ENCODE measurements at regions not wholly inside any gene's neighbourhood (a gene's known extent, or its start where the extent isn't known, plus 50 kb on each side); places are given as distances from the start of the nearest gene placed in this dataset.

- no peaks in the 10 kb centered on the region for H3K9me3 ChIP-seq
- peaks cover 0 to 52% (median 46%) of the 10 kb centered on the region in 4 donors for H3K4me1 ChIP-seq
- no peaks in the 10 kb centered on the region for H3K27me3 ChIP-seq
- H3K36me3 ChIP-seq, result no peaks in the 10 kb centered on the region
- no peak overlapping the region for H3K4me3 ChIP-seq
- TF ChIP-seq POLR2AphosphoS5 (IDR thresholded peaks at IDR 0.05), result no peak
- TF ChIP-seq, protein P1, sequence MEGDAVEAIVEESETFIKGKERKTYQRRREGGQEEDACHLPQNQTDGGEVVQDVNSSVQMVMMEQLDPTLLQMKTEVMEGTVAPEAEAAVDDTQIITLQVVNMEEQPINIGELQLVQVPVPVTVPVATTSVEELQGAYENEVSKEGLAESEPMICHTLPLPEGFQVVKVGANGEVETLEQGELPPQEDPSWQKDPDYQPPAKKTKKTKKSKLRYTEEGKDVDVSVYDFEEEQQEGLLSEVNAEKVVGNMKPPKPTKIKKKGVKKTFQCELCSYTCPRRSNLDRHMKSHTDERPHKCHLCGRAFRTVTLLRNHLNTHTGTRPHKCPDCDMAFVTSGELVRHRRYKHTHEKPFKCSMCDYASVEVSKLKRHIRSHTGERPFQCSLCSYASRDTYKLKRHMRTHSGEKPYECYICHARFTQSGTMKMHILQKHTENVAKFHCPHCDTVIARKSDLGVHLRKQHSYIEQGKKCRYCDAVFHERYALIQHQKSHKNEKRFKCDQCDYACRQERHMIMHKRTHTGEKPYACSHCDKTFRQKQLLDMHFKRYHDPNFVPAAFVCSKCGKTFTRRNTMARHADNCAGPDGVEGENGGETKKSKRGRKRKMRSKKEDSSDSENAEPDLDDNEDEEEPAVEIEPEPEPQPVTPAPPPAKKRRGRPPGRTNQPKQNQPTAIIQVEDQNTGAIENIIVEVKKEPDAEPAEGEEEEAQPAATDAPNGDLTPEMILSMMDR (IDR thresholded peaks at IDR 0.05), result no peak
- TF ChIP-seq EP300 (IDR thresholded peaks at IDR 0.05), result no peak
- no peak for TF ChIP-seq POLR2A (IDR thresholded peaks at IDR 0.05)
- DNase-seq, result no peak
- intact Hi-C loops (cut with DNase I), result no loop called here
- H3K27ac ChIP-seq, result no peak overlapping the region
- WGBS, 2 donors, result 84 to 87% methylated on average over 16 of the region's 16 CpGs
Observed at GRCh38 chr2:15747603-15748471, 156.2 kb downstream of the DDX1 start.

GRCh38 chr2:15748736-15749323 is 157.2 kb downstream of the DDX1 start:
- H3K27me3 ChIP-seq, result no peaks in the 10 kb centered on the region
- peak overlapping the region in 1 of 4 donors; percentile 61 for H3K27ac ChIP-seq
- TF ChIP-seq EP300 (IDR thresholded peaks at IDR 0.05), result no peak
- TF ChIP-seq POLR2AphosphoS5 (IDR thresholded peaks at IDR 0.05), result no peak
- TF ChIP-seq POLR2A (IDR thresholded peaks at IDR 0.05), result no peak
- TF ChIP-seq, protein P1 (IDR thresholded peaks at IDR 0.05), result no peak
- 68 to 87% methylated on average over 12 of the region's 12 CpGs for WGBS, 2 donors
- intact Hi-C loops (cut with DNase I), result no loop called here
- H3K9me3 ChIP-seq, result no peaks in the 10 kb centered on the region
- no peak for DNase-seq
- H3K4me3 ChIP-seq, result no peak overlapping the region
- peaks cover 0 to 52% (median 46%) of the 10 kb centered on the region in 4 donors for H3K4me1 ChIP-seq
- no peaks in the 10 kb centered on the region for H3K36me3 ChIP-seq

GRCh38 chr2:15749460-15750432 is 158.1 kb downstream of the DDX1 start:
- H3K9me3 ChIP-seq, result no peaks in the 10 kb centered on the region
- DNase-seq, result no peak
- no peak overlapping the region for H3K4me3 ChIP-seq
- intact Hi-C loops (cut with DNase I), result no loop called here
- peak overlapping the region in 2 of 4 donors; percentile 28 to 61 for H3K27ac ChIP-seq
- H3K27me3 ChIP-seq, result no peaks in the 10 kb centered on the region
- 76 to 78% methylated on average over 11 of the region's 11 CpGs for WGBS, 2 donors
- H3K4me1 ChIP-seq, result peaks cover 0 to 46% (median 39%) of the 10 kb centered on the region in 4 donors
- H3K36me3 ChIP-seq, result no peaks in the 10 kb centered on the region
- TF ChIP-seq POLR2AphosphoS5 (IDR thresholded peaks at IDR 0.05) (peak in 1 of 4 donors; percentile 60), POLR2A (IDR thresholded peaks at IDR 0.05) (no peak), EP300 (IDR thresholded peaks at IDR 0.05) (no peak)
- TF ChIP-seq, protein P1 (IDR thresholded peaks at IDR 0.05), result no peak

GRCh38 chr2:15750433-15750814 is 158.8 kb downstream of the DDX1 start:
- intact Hi-C loops (cut with DNase I), result no loop called here
- Histone ChIP-seq H3K36me3 (no peaks in the 10 kb centered on the region), H3K4me3 (no peak overlapping the region), H3K9me3 (no peaks in the 10 kb centered on the region), H3K4me1 (peaks cover 0 to 40% (median 32%) of the 10 kb centered on the region in 4 donors), H3K27me3 (no peaks in the 10 kb centered on the region), H3K27ac (peak overlapping the region in 1 of 4 donors; percentile 61)
- DNase-seq, result no peak
- WGBS, 2 donors, result 80 to 87% methylated on average over 3 of the region's 3 CpGs
- TF ChIP-seq POLR2A (IDR thresholded peaks at IDR 0.05), result no peak
- TF ChIP-seq, protein P1 (IDR thresholded peaks at IDR 0.05), result no peak
- no peak for TF ChIP-seq POLR2AphosphoS5 (IDR thresholded peaks at IDR 0.05)
- no peak for TF ChIP-seq EP300 (IDR thresholded peaks at IDR 0.05)

Data from sigmoid colon (tissue), 6 donors.